SH-SY5Y (cell line): ENCODE measurements at regions not wholly inside any gene's neighbourhood (a gene's known extent, or its start where the extent isn't known, plus 50 kb on each side); places are given as distances from the start of the nearest gene placed in this dataset.

Experiments used
- GATA2 ChIP-seq: IDR thresholded peaks from 2 replicates; pipeline ENCODE4 v1.6.1; 2011; ENCODE audit warnings: mild to moderate bottlenecking, low read depth, low read length
- GATA3 ChIP-seq: IDR thresholded peaks from 2 replicates; pipeline ENCODE4 v1.6.1; 2011; ENCODE audit warnings: low read depth, mild to moderate bottlenecking, low read length, moderate library complexity

- TF ChIP-seq GATA2 (no peak), GATA3 (no peak)
Observed at GRCh38 chr6:43887906-43888683, 118.1 kb downstream of the VEGFA start.

GRCh38 chr6:43887340-43887858 lies 117.4 kb downstream of the VEGFA start:
- TF ChIP-seq GATA2 (no peak), GATA3 (no peak)

GRCh38 chr6:43886717-43887339 lies 116.8 kb downstream of the VEGFA start:
- TF ChIP-seq GATA3 (no peak), GATA2 (no peak)

DNA sequence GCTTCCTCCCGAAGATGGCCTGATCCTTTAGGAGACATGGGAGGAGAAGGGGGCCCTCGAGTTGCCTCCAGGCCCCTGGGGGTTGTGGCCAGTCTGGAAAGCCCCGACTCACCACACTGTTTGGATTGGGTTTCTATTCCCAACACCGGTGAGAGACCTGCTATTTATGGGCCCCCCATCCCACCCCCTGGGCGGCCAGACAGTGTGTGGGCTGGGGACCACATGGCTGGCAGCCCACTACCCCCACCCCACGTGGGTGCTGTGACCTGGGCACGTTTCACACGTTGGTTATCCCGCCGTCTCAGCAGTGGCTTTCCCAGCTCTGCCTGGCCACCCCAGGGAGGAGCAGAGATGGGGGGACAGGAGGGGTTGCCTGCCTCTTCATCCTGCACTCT lies 116.1 kb downstream of the VEGFA start:
- TF ChIP-seq GATA3 (no peak), GATA2 (no peak)

GRCh38 chr6:43885399-43886066 lies 115.5 kb downstream of the VEGFA start:
- TF ChIP-seq GATA2 (no peak), GATA3 (no peak)

GRCh38 chr6:43884652-43885022 lies 114.6 kb downstream of the VEGFA start:
- TF ChIP-seq GATA2 = no peak
- no peak for TF ChIP-seq GATA3

GRCh38 chr6:43883847-43884651 lies 114.0 kb downstream of the VEGFA start:
- TF ChIP-seq GATA3 (no peak), GATA2 (no peak)

- no peak for TF ChIP-seq GATA3
- no peak for TF ChIP-seq GATA2
Observed at GRCh38 chr6:43880236-43881137, 110.5 kb downstream of the VEGFA start.

DNA sequence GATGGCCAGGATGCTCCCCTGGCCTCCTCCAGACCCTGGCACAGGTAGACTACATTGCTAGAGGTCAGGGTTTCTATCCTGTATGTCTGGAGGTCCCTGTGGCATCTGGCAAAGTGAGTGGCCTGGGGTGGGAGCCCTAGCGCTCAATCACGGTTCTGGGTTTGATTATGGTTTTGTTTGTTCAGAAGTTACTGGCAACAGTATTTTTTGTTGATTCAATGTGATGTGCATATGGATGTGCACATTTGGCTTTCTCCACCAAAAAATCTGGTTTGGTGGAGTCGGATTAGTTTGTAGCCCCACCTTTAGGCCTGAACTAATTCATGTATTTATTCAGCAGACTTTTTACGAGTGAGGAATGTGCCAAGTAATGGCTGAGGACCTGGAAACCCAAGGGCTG lies 109.7 kb downstream of the VEGFA start:
- TF ChIP-seq GATA2 = no peak
- no peak for TF ChIP-seq GATA3

DNA sequence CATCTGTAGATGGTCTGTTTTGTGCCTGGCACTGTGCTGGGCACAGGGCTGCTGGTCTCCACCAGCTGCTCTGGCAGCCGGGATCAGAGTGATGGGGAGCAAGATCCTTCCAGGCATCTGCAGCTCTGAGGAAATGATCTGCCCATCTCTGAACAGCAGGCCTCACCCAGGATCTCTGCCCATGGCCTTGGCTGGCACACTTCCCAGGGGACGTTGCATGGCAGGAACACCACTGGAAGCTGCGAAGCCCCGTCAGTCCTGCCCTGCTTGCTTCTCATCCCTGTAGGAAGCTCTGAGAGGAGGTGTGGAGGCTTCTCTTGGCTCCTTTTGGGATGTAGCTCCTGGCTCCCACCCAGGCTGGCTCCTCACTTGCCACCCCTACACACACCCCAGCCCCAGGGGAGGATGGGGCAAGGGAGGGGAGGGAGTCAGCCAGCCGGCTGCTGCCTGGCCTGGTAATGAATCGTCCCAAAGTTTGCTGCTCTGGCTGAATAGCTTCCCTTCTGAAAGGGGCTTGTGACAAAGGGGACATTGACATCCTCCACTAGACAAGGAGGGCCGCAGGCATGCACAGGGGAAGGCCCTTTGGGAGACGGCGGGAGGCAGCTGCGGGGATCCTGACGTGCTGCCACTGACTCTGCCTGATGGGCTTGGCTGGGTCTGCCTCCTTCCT lies 108.9 kb downstream of the VEGFA start:
- TF ChIP-seq GATA2 = peak; percentile 57
- TF ChIP-seq GATA3 = no peak

DNA sequence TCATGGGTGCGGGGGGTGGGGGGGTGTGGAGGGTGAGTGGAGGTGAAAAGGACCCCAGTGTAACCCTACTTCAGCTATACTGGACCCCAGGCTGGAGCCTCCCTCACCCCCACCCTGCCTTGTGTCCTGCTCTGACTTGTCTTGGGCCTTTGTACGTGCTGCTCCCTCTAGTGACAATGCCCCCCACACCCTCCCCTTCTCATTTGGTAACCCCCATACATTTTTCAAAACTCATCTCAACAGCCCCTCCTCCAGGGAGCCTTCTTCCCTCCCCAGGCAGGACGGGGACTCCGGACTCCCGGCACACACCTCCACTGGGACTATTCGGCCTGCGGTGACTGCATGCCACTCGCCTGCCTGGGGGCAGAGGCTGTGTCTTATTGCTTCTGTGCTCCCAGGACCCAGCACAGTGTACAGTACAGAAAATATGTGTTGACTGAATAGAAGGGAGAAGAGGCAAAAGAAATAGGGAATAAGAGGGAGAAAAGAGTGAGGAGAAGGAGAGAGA lies 108.2 kb downstream of the VEGFA start:
- TF ChIP-seq GATA2 = no peak
- no peak for TF ChIP-seq GATA3

GRCh38 chr6:43877463-43878126 lies 107.6 kb downstream of the VEGFA start:
- no peak for TF ChIP-seq GATA3
- TF ChIP-seq GATA2 = no peak

DNA sequence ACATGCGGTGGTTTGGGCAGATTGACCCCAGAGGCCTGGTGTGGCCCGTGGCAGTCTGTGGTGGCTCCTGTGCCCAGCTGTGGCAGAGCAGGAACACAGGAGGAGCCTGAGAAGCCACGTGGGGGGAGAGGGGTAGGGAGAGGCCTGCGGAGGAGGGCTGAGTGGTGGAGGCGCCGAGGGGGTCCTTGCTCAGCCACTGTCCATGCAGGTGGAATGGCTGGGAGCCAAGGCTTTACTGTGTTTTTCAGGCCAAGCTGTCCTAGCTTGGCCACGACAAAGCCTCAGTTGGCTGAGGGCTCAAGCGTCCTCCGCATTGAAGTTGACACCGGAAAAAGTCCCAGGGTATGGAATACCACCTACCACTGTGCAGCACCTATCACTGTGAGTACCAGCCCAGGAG lies 107.0 kb downstream of the VEGFA start:
- TF ChIP-seq GATA2 = no peak
- no peak for TF ChIP-seq GATA3
